Activated T-helper 2 cell treated with anti-CD3 and anti-CD28 coated beads, Interferon-gamma antibody, Interleukin-2, Interleukin-4, amounts not matched to agents 10 μg/mL and 5 μg/mL and 100 μg/mL, durations not matched to agents 14 hours and 24 hours and 36 hours (primary cell): ENCODE measurements at regions not wholly inside any gene's neighbourhood (a gene's known extent, or its start where the extent isn't known, plus 50 kb on each side); places are given as distances from the start of the nearest gene placed in this dataset.

ENCODE experiments used
- DNase-seq: peaks from one replicate; pipeline ENCODE4 v3.0.0; 2021; ENCODE audit warnings: low spot score
- H3K27ac Mint-ChIP-seq: one replicate; pipeline ENCODE4 v1.8.0; 2021; ENCODE audit warnings: mixed read lengths
- H3K27me3 Mint-ChIP-seq: one replicate; pipeline ENCODE4 v1.8.0; 2021; ENCODE audit warnings: low read depth, mixed read lengths
- H3K36me3 Mint-ChIP-seq: one replicate; pipeline ENCODE4 v1.8.0; 2021; ENCODE audit warnings: low read depth, mixed read lengths
- H3K4me1 Mint-ChIP-seq: one replicate; pipeline ENCODE4 v1.8.0; 2021; ENCODE audit warnings: low read depth, mixed read lengths
- H3K4me3 Mint-ChIP-seq: one replicate; pipeline ENCODE4 v1.8.0; 2021; ENCODE audit warnings: low read depth, mild to moderate bottlenecking, moderate library complexity, mixed read lengths
- H3K9me3 Mint-ChIP-seq: one replicate; pipeline ENCODE4 v1.8.0; 2021; ENCODE audit warnings: mixed read lengths
- intact Hi-C: fragments of 100-400 bp; cut with micrococcal nuclease; formaldehyde crosslinking; loops from one replicate; pipeline ENCODE4 v1.15.1; 2023

DNA sequence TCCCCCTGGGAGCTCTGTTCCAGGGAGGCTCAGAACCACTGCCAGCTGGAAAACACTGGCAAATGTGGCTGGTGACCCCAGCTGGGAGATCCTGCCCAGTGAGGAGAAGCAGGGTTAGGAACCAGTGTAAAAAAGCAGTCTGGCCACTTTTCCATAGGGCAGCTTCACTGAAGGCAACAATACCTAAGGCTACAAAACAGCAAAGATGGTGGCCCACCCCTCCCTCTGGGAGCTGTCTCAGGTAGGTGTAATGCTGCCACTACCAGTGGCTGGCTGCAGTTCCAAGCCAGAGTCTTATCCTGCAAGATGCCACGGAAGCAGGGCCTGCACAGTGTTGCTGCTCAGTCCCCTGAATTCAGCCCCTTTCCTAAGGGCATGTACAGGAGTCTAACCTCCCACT is 50.6 kb upstream of the ANO6 start:
- intact Hi-C loops = no loop called here
- Mint-ChIP-seq H3K27me3 (peaks cover 12% of the 10 kb centered on the region), H3K36me3 (no peaks in the 10 kb centered on the region), H3K27ac (no peak overlapping the region), H3K4me1 (no peaks in the 10 kb centered on the region), H3K9me3 (no peaks in the 10 kb centered on the region), H3K4me3 (no peak overlapping the region)
- DNase-seq = no peak

DNA sequence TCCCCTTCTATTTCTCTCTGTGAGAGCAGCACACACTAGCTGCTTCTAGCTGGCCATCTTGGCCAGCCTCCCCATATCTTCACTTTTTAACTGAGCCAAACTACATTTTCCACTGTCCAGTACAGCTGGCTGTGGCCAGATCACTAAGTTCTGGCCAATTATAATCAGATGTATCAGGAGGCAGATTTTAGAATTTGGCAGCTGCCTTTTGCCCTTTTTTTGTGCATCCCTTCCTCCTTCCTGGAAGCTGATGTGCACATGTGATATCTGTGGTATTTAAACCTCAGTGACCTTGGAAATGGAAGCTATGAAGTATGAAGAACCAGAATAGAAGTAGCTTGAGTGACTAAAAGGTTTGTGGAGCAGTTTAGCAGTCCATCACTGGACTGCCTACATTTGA is 49.8 kb upstream of the ANO6 start:
- Mint-ChIP-seq H3K4me3 (no peak overlapping the region), H3K36me3 (no peaks in the 10 kb centered on the region), H3K27me3 (peaks cover 12% of the 10 kb centered on the region), H3K27ac (no peak overlapping the region), H3K9me3 (no peaks in the 10 kb centered on the region), H3K4me1 (no peaks in the 10 kb centered on the region)
- no peak for DNase-seq
- intact Hi-C loops = no loop called here
